A673 (cell line): ENCODE measurements at regions not wholly inside any gene's neighbourhood (a gene's known extent, or its start where the extent isn't known, plus 50 kb on each side); places are given as distances from the start of the nearest gene placed in this dataset.

Experiments used
- BruUV-seq: library from RNA; stranded (reverse); fragments of 400-500 nt; replicated peaks from 2 replicates; lab custom pipeline; 2021; lab: Mats Ljungman, UMichigan
- CTCF ChIA-PET: fragments of 300-600 bp; sonication (Branson Sonifier 250); formaldehyde crosslinking; loops from one replicate; lab custom pipeline; 2022; ENCODE audit warnings: antibody characterized with exemption; lab: Charles Lee
- POLR2A ChIA-PET: fragments of 300-600 bp; sonication (Branson Sonifier 250); formaldehyde crosslinking; loops from one replicate; lab custom pipeline; 2022; ENCODE audit warnings: antibody characterized with exemption; ENCODE audit not compliant: low non-redundant PET; lab: Charles Lee
- DNase-seq: peaks from one replicate; pipeline ENCODE4 v3.0.0-alpha.2; 2015; ENCODE audit warnings: low spot score
- H3K27ac ChIP-seq: fragments of 200-600 bp; sonication (generic); 2 replicates; pipeline ENCODE4 v1.5.1; 2016; ENCODE audit warnings: mixed run types, low read depth, mild to moderate bottlenecking, mixed read lengths, antibody characterized with exemption, low read length; ENCODE audit not compliant: poor library complexity, severe bottlenecking
- H3K27me3 ChIP-seq: fragments of 200-600 bp; sonication (generic); replicated peaks from 2 replicates; pipeline ENCODE4 v1.6.1; 2017; ENCODE audit warnings: mixed run types, low read depth, mild to moderate bottlenecking, mixed read lengths, antibody characterized with exemption, low read length; ENCODE audit not compliant: insufficient read depth, poor library complexity
- H3K36me3 ChIP-seq: fragments of 200-600 bp; sonication (generic); 2 replicates; pipeline ENCODE4 v1.6.1; 2016; ENCODE audit warnings: mixed run types, mild to moderate bottlenecking, mixed read lengths, antibody characterized with exemption, low read length; ENCODE audit not compliant: insufficient read depth, poor library complexity, severe bottlenecking
- H3K4me1 ChIP-seq: fragments of 200-600 bp; sonication (generic); 2 replicates; pipeline ENCODE4 v1.6.1; 2017; ENCODE audit warnings: mixed run types, mild to moderate bottlenecking, mixed read lengths, antibody characterized with exemption, low read length; ENCODE audit not compliant: insufficient read depth, poor library complexity, severe bottlenecking
- H3K4me3 ChIP-seq: fragments of 200-600 bp; sonication (generic); 2 replicates; pipeline ENCODE4 v1.5.1; 2016; ENCODE audit warnings: low read depth, mixed run types, mild to moderate bottlenecking, mixed read lengths, low read length; ENCODE audit not compliant: poor library complexity, severe bottlenecking
- H3K9me3 ChIP-seq: fragments of 200-600 bp; sonication (generic); 2 replicates; pipeline ENCODE4 v1.6.1; 2016; ENCODE audit warnings: mixed run types, low read depth, mild to moderate bottlenecking, mixed read lengths, antibody characterized with exemption, low read length; ENCODE audit not compliant: poor library complexity, severe bottlenecking
- EZH2 ChIP-seq: fragments of 200-600 bp; sonication (generic); IDR thresholded peaks from 2 replicates; pipeline ENCODE4 v1.6.1; 2017; ENCODE audit warnings: borderline replicate concordance, low read depth, mild to moderate bottlenecking, mixed read lengths, antibody characterized with exemption, low read length; ENCODE audit not compliant: poor library complexity, severe bottlenecking
- intact Hi-C: fragments of 100-400 bp; cut with micrococcal nuclease; formaldehyde crosslinking; loops from one replicate; pipeline ENCODE4 v1.10.0; 2022; ENCODE audit not compliant: unreplicated experiment
- TF ChIP-seq, protein P1 (sequence below): fragments of 300-800, 200-600 bp; sonication (generic); conservative IDR thresholded peaks from 2 replicates; pipeline ENCODE4 v1.5.1; 2017; ENCODE audit warnings: low read depth, mild to moderate bottlenecking, antibody characterized with exemption, low read length, moderate library complexity, mixed read lengths

DNA sequence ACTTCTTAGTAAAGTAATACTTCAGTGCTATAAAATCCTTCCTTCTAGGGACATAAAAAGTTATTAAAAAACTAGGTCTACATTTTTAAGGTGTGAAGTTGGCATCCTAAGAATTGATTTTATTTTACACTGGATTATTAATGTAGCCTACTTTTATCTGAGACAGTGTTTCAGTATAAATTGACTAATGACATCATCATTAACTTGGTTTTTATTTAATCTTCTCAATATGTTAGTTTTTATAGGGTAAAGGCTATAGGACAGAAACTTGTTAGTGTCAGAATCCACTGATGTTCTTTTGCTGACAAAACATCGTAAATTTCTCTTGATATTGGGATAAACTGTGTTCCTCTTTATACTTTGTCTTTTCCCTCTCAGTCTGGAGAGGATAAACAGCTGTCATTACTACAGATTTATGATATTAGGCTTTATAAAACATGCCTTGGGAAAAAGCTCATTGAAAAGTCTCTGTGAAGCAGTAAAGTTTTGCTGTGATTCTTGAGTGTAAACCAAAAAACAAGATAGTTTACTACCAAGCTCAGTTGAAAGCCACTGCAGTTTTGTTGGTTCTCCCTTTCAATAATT lies 569.9 kb downstream of the EPHA4 start:
- CTCF ChIA-PET: no interaction called here
- Histone ChIP-seq H3K36me3 (no peaks in the 10 kb centered on the region), H3K4me1 (no peaks in the 10 kb centered on the region), H3K27ac (no peak overlapping the region), H3K27me3 (no peaks in the 10 kb centered on the region), H3K4me3 (no peak overlapping the region), H3K9me3 (no peaks in the 10 kb centered on the region)
- DNase-seq: no peak
- BruUV-seq: no TSS peak
- no peak for TF ChIP-seq EZH2
- TF ChIP-seq, protein P1, sequence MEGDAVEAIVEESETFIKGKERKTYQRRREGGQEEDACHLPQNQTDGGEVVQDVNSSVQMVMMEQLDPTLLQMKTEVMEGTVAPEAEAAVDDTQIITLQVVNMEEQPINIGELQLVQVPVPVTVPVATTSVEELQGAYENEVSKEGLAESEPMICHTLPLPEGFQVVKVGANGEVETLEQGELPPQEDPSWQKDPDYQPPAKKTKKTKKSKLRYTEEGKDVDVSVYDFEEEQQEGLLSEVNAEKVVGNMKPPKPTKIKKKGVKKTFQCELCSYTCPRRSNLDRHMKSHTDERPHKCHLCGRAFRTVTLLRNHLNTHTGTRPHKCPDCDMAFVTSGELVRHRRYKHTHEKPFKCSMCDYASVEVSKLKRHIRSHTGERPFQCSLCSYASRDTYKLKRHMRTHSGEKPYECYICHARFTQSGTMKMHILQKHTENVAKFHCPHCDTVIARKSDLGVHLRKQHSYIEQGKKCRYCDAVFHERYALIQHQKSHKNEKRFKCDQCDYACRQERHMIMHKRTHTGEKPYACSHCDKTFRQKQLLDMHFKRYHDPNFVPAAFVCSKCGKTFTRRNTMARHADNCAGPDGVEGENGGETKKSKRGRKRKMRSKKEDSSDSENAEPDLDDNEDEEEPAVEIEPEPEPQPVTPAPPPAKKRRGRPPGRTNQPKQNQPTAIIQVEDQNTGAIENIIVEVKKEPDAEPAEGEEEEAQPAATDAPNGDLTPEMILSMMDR: no peak
- POLR2A ChIA-PET: no interaction called here
- intact Hi-C loops: no loop called here

DNA sequence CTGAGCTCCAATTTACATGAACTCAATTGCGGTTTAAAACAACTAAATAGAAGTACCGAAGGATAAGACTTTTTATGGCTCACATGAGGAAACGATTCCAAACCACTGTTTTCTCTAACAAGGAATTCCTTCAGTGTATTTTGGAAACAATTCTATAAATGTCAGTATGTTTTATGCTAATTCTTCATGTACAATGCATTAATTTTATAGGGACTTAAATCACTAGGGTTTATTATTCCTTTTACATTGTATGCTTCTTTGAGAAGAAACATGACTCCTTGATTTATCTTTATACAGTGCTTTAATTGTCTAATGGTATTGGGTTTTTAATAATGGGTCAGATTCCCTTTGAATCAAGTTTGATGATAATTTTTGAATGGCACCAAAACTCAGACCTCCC lies 566.8 kb downstream of the EPHA4 start:
- TF ChIP-seq, protein P1: no peak
- intact Hi-C loops: no loop called here
- CTCF ChIA-PET: no interaction called here
- DNase-seq: no peak
- H3K27me3 ChIP-seq: no peaks in the 10 kb centered on the region
- BruUV-seq: no TSS peak
- POLR2A ChIA-PET: no interaction called here
- H3K9me3 ChIP-seq: no peaks in the 10 kb centered on the region
- no peaks in the 10 kb centered on the region for H3K36me3 ChIP-seq
- H3K27ac ChIP-seq: no peak overlapping the region
- no peak overlapping the region for H3K4me3 ChIP-seq
- H3K4me1 ChIP-seq: no peaks in the 10 kb centered on the region

DNA sequence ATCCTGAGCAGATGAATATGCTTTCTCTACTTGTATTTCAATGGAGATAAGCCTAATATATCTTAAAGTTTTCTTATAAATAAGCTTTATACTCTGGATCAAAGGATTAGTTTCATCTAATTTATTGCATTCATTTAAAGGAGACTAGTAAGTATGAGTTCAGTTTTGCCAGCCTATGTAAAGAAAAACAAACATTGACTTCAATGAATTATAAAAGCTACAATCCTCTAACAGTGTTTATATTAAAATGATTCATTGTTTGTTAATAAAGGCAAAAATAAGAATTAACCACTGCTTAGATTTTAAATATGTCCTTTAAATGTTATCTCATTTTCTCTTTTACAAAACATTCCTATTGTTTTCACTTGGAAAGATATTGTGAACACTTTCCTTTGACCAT lies 566.0 kb downstream of the EPHA4 start:
- Histone ChIP-seq H3K36me3 (no peaks in the 10 kb centered on the region), H3K4me3 (no peak overlapping the region), H3K27ac (no peak overlapping the region), H3K4me1 (no peaks in the 10 kb centered on the region), H3K9me3 (no peaks in the 10 kb centered on the region), H3K27me3 (no peaks in the 10 kb centered on the region)
- ChIA-PET CTCF (no interaction called here), POLR2A (no interaction called here)
- DNase-seq: no peak
- no peak for TF ChIP-seq EZH2
- TF ChIP-seq, protein P1: no peak
- no TSS peak for BruUV-seq
- intact Hi-C loops: no loop called here
